ENCODE measurements at regions not wholly inside any gene's neighbourhood (a gene's known extent, or its start where the extent isn't known, plus 50 kb on each side); places are given as distances from the start of the nearest gene placed in this dataset.
"Not testable (repeated sequence)": the region's sequence is repeated elsewhere in the genome, so short reads cannot be mapped to it uniquely, and the experiment has no call there.

- H2AFZ ChIP-seq (ENCODE audit: low read length); H3K4me3 ChIP-seq (replicated peaks in 1 of 4; ENCODE audit: control extremely low read depth in 1 of 4, insufficient read depth in 1 of 4, low read depth in 3 of 4, low read length in 4 of 4); H3K9ac ChIP-seq (ENCODE audit: insufficient read depth, low read length); H3K36me3 ChIP-seq (ENCODE audit: control insufficient read depth, insufficient read depth, low read length); H3K4me1 ChIP-seq (ENCODE audit: control insufficient read depth, extremely low read depth, insufficient read depth, low read length); H3K27me3 ChIP-seq (ENCODE audit: control insufficient read depth, insufficient read depth, low read length); H4K20me1 ChIP-seq (ENCODE audit: control insufficient read depth, extremely low read depth, insufficient read depth, low read length); H3K27ac ChIP-seq (ENCODE audit: insufficient read depth, low read length); H3K79me2 ChIP-seq (ENCODE audit: control insufficient read depth, insufficient read depth, low read length); H3K9me3 ChIP-seq (ENCODE audit: control insufficient read depth, insufficient read depth, low read depth, low read length); DNase-seq (ENCODE audit: low read depth in 2 of 2); H3K4me2 ChIP-seq (ENCODE audit: extremely low read depth, insufficient read depth, low read length): not testable (repeated sequence)
Measured at GRCh38 chr2:158866082-158866481, 71.0 kb downstream of the DAPL1 start.

- H3K4me2 ChIP-seq (ENCODE audit: extremely low read depth, insufficient read depth, low read length); H3K4me1 ChIP-seq (ENCODE audit: control insufficient read depth, extremely low read depth, insufficient read depth, low read length); H3K4me3 ChIP-seq (replicated peaks in 1 of 4; ENCODE audit: control extremely low read depth in 1 of 4, insufficient read depth in 1 of 4, low read depth in 3 of 4, low read length in 4 of 4); H3K79me2 ChIP-seq (ENCODE audit: control insufficient read depth, insufficient read depth, low read length); H3K36me3 ChIP-seq (ENCODE audit: control insufficient read depth, insufficient read depth, low read length); H3K9ac ChIP-seq (ENCODE audit: insufficient read depth, low read length); H3K9me3 ChIP-seq (ENCODE audit: control insufficient read depth, insufficient read depth, low read depth, low read length); H2AFZ ChIP-seq (ENCODE audit: low read length); H4K20me1 ChIP-seq (ENCODE audit: control insufficient read depth, extremely low read depth, insufficient read depth, low read length); H3K27me3 ChIP-seq (ENCODE audit: control insufficient read depth, insufficient read depth, low read length); DNase-seq (ENCODE audit: low read depth in 2 of 2); H3K27ac ChIP-seq (ENCODE audit: insufficient read depth, low read length): not testable (repeated sequence)
Measured at GRCh38 chr2:158867531-158868191, 72.5 kb downstream of the DAPL1 start.

GRCh38 chr2:158868386-158868785 lies 73.3 kb downstream of the DAPL1 start:
- H3K4me1 ChIP-seq (ENCODE audit: control insufficient read depth, extremely low read depth, insufficient read depth, low read length); H3K4me2 ChIP-seq (ENCODE audit: extremely low read depth, insufficient read depth, low read length); H3K4me3 ChIP-seq (replicated peaks in 1 of 4; ENCODE audit: control extremely low read depth in 1 of 4, insufficient read depth in 1 of 4, low read depth in 3 of 4, low read length in 4 of 4); H3K79me2 ChIP-seq (ENCODE audit: control insufficient read depth, insufficient read depth, low read length); DNase-seq (ENCODE audit: low read depth in 2 of 2); H3K27ac ChIP-seq (ENCODE audit: insufficient read depth, low read length); H4K20me1 ChIP-seq (ENCODE audit: control insufficient read depth, extremely low read depth, insufficient read depth, low read length); H3K27me3 ChIP-seq (ENCODE audit: control insufficient read depth, insufficient read depth, low read length); H3K36me3 ChIP-seq (ENCODE audit: control insufficient read depth, insufficient read depth, low read length); H3K9ac ChIP-seq (ENCODE audit: insufficient read depth, low read length); H3K9me3 ChIP-seq (ENCODE audit: control insufficient read depth, insufficient read depth, low read depth, low read length); H2AFZ ChIP-seq (ENCODE audit: low read length): not testable (repeated sequence)

GRCh38 chr2:158869122-158869521 lies 74.0 kb downstream of the DAPL1 start:
- H3K27ac ChIP-seq (ENCODE audit: insufficient read depth, low read length); H3K27me3 ChIP-seq (ENCODE audit: control insufficient read depth, insufficient read depth, low read length); H3K9me3 ChIP-seq (ENCODE audit: control insufficient read depth, insufficient read depth, low read depth, low read length); H3K4me1 ChIP-seq (ENCODE audit: control insufficient read depth, extremely low read depth, insufficient read depth, low read length); H4K20me1 ChIP-seq (ENCODE audit: control insufficient read depth, extremely low read depth, insufficient read depth, low read length); H3K4me3 ChIP-seq (replicated peaks in 1 of 4; ENCODE audit: control extremely low read depth in 1 of 4, insufficient read depth in 1 of 4, low read depth in 3 of 4, low read length in 4 of 4); H3K9ac ChIP-seq (ENCODE audit: insufficient read depth, low read length); DNase-seq (ENCODE audit: low read depth in 2 of 2); H3K79me2 ChIP-seq (ENCODE audit: control insufficient read depth, insufficient read depth, low read length); H3K36me3 ChIP-seq (ENCODE audit: control insufficient read depth, insufficient read depth, low read length); H3K4me2 ChIP-seq (ENCODE audit: extremely low read depth, insufficient read depth, low read length); H2AFZ ChIP-seq (ENCODE audit: low read length): not testable (repeated sequence)

- H3K4me2 ChIP-seq (ENCODE audit: extremely low read depth, insufficient read depth, low read length); H3K9ac ChIP-seq (ENCODE audit: insufficient read depth, low read length); H3K9me3 ChIP-seq (ENCODE audit: control insufficient read depth, insufficient read depth, low read depth, low read length); H3K27me3 ChIP-seq (ENCODE audit: control insufficient read depth, insufficient read depth, low read length); H2AFZ ChIP-seq (ENCODE audit: low read length); H4K20me1 ChIP-seq (ENCODE audit: control insufficient read depth, extremely low read depth, insufficient read depth, low read length); DNase-seq (ENCODE audit: low read depth in 2 of 2); H3K4me3 ChIP-seq (replicated peaks in 1 of 4; ENCODE audit: control extremely low read depth in 1 of 4, insufficient read depth in 1 of 4, low read depth in 3 of 4, low read length in 4 of 4); H3K27ac ChIP-seq (ENCODE audit: insufficient read depth, low read length); H3K36me3 ChIP-seq (ENCODE audit: control insufficient read depth, insufficient read depth, low read length); H3K79me2 ChIP-seq (ENCODE audit: control insufficient read depth, insufficient read depth, low read length); H3K4me1 ChIP-seq (ENCODE audit: control insufficient read depth, extremely low read depth, insufficient read depth, low read length): not testable (repeated sequence)
Measured at GRCh38 chr2:158869609-158870008, 74.5 kb downstream of the DAPL1 start.
